ENCODE measurements at regions not wholly inside any gene's neighbourhood (a gene's known extent, or its start where the extent isn't known, plus 50 kb on each side); places are given as distances from the start of the nearest gene placed in this dataset.

GRCh38 chr1:177392336-177392735 is 221.6 kb downstream of the BRINP2 start:
- H3K27me3 ChIP-seq (ENCODE audit: control insufficient read depth in 3 of 3, insufficient read depth in 3 of 3, low read depth in 1 of 3, low read length in 3 of 3): no peaks in the 10 kb centered on the region
- DNase-seq (ENCODE audit: low spot score): no peak
- no peak overlapping the region for H3K4me2 ChIP-seq (ENCODE audit: insufficient read depth, low read length, poor library complexity, severe bottlenecking)
- no peak overlapping the region for H2BK5ac ChIP-seq (ENCODE audit: low read length)
- no peaks in the 10 kb centered on the region for H3K79me1 ChIP-seq (ENCODE audit: low read depth, low read length)
- H2AFZ ChIP-seq (ENCODE audit: low read length): no peak overlapping the region
- no peak overlapping the region for H2BK120ac ChIP-seq (ENCODE audit: low read depth, low read length)
- no peak overlapping the region for H4K91ac ChIP-seq (ENCODE audit: low read depth, low read length, poor library complexity)
- no peak overlapping the region for H3K4me3 ChIP-seq (ENCODE audit: low read length in 2 of 2)
- no peaks in the 10 kb centered on the region for H3K36me3 ChIP-seq (replicated peaks in 1 of 2; ENCODE audit: control insufficient read depth in 2 of 2, insufficient read depth in 2 of 2, low read length in 2 of 2)
- no peak overlapping the region for H2BK12ac ChIP-seq (ENCODE audit: low read length)
- H2AK5ac ChIP-seq (ENCODE audit: low read depth, low read length): no peak overlapping the region
- no peak overlapping the region for H3K4ac ChIP-seq (ENCODE audit: low read length)
- no peak overlapping the region for H2BK15ac ChIP-seq (ENCODE audit: low read length)
- no peak overlapping the region for H3K9ac ChIP-seq (ENCODE audit: low read depth, low read length, poor library complexity)
- no peaks in the 10 kb centered on the region for H3K4me1 ChIP-seq (ENCODE audit: control insufficient read depth in 2 of 2, insufficient read depth in 1 of 2, low read depth in 1 of 2, low read length in 2 of 2)
- H3K27ac ChIP-seq (replicated peaks; ENCODE audit: low read length): no peak overlapping the region
- H4K8ac ChIP-seq (ENCODE audit: low read depth, low read length): no peak overlapping the region
- no peak overlapping the region for H3K23ac ChIP-seq (ENCODE audit: low read depth, low read length, poor library complexity)
- no CpG with 5 or more reads among the region's 3 CpGs for WGBS, 2 donors (ENCODE audit: extremely low coverage in 2 of 2, insufficient read length in 2 of 2, insufficient replicate concordance in 1 of 2)
- H3K9me3 ChIP-seq (replicated peaks in 1 of 2; ENCODE audit: control insufficient read depth in 2 of 2, insufficient read depth in 1 of 2, low read depth in 1 of 2, low read length in 2 of 2): no peaks in the 10 kb centered on the region
- no peak overlapping the region for H3K14ac ChIP-seq (ENCODE audit: low read length)
- H3K18ac ChIP-seq (ENCODE audit: low read length): no peak overlapping the region

GRCh38 chr1:177385760-177386698 is 215.3 kb downstream of the BRINP2 start:
- Histone ChIP-seq H3K4me2 (ENCODE audit: insufficient read depth, low read length, poor library complexity, severe bottlenecking) (no peak overlapping the region), H3K79me1 (ENCODE audit: low read depth, low read length) (no peaks in the 10 kb centered on the region), H3K9me3 (replicated peaks in 1 of 2; ENCODE audit: control insufficient read depth in 2 of 2, insufficient read depth in 1 of 2, low read depth in 1 of 2, low read length in 2 of 2) (no peaks in the 10 kb centered on the region), H2BK5ac (ENCODE audit: low read length) (no peak overlapping the region), H2BK120ac (ENCODE audit: low read depth, low read length) (no peak overlapping the region), H3K18ac (ENCODE audit: low read length) (no peak overlapping the region), H2AK5ac (ENCODE audit: low read depth, low read length) (no peak overlapping the region), H2AFZ (ENCODE audit: low read length) (no peak overlapping the region), H3K4me1 (ENCODE audit: control insufficient read depth in 2 of 2, insufficient read depth in 1 of 2, low read depth in 1 of 2, low read length in 2 of 2) (peaks cover 0 to 6% of the 10 kb centered on the region in 2 donors), H4K8ac (ENCODE audit: low read depth, low read length) (no peak overlapping the region), H3K23ac (ENCODE audit: low read depth, low read length, poor library complexity) (no peak overlapping the region), H3K14ac (ENCODE audit: low read length) (no peak overlapping the region), H3K36me3 (replicated peaks in 1 of 2; ENCODE audit: control insufficient read depth in 2 of 2, insufficient read depth in 2 of 2, low read length in 2 of 2) (no peaks in the 10 kb centered on the region), H3K27ac (replicated peaks; ENCODE audit: low read length) (no peak overlapping the region), H2BK12ac (ENCODE audit: low read length) (no peak overlapping the region), H2BK15ac (ENCODE audit: low read length) (no peak overlapping the region), H3K27me3 (ENCODE audit: control insufficient read depth in 3 of 3, insufficient read depth in 3 of 3, low read depth in 1 of 3, low read length in 3 of 3) (no peaks in the 10 kb centered on the region), H3K4me3 (ENCODE audit: low read length in 2 of 2) (no peak overlapping the region), H3K9ac (ENCODE audit: low read depth, low read length, poor library complexity) (no peak overlapping the region), H3K4ac (ENCODE audit: low read length) (no peak overlapping the region), H4K91ac (ENCODE audit: low read depth, low read length, poor library complexity) (no peak overlapping the region)
- WGBS, 2 donors (ENCODE audit: extremely low coverage in 2 of 2, insufficient read length in 2 of 2, insufficient replicate concordance in 1 of 2): no CpG with 5 or more reads among the region's 5 CpGs
- DNase-seq (ENCODE audit: low spot score): no peak

GRCh38 chr1:177384461-177384860 is 213.7 kb downstream of the BRINP2 start:
- Histone ChIP-seq H4K8ac (ENCODE audit: low read depth, low read length) (no peak overlapping the region), H3K4me3 (ENCODE audit: low read length in 2 of 2) (no peak overlapping the region), H3K23ac (ENCODE audit: low read depth, low read length, poor library complexity) (no peak overlapping the region), H3K4me2 (ENCODE audit: insufficient read depth, low read length, poor library complexity, severe bottlenecking) (no peak overlapping the region), H3K79me1 (ENCODE audit: low read depth, low read length) (no peaks in the 10 kb centered on the region), H2BK5ac (ENCODE audit: low read length) (no peak overlapping the region), H3K4me1 (ENCODE audit: control insufficient read depth in 2 of 2, insufficient read depth in 1 of 2, low read depth in 1 of 2, low read length in 2 of 2) (peaks cover 0 to 6% of the 10 kb centered on the region in 2 donors), H3K14ac (ENCODE audit: low read length) (no peak overlapping the region), H3K27me3 (ENCODE audit: control insufficient read depth in 3 of 3, insufficient read depth in 3 of 3, low read depth in 1 of 3, low read length in 3 of 3) (no peaks in the 10 kb centered on the region), H2BK15ac (ENCODE audit: low read length) (no peak overlapping the region), H4K91ac (ENCODE audit: low read depth, low read length, poor library complexity) (no peak overlapping the region), H3K27ac (replicated peaks; ENCODE audit: low read length) (no peak overlapping the region), H2AK5ac (ENCODE audit: low read depth, low read length) (no peak overlapping the region), H3K36me3 (replicated peaks in 1 of 2; ENCODE audit: control insufficient read depth in 2 of 2, insufficient read depth in 2 of 2, low read length in 2 of 2) (no peaks in the 10 kb centered on the region), H3K9ac (ENCODE audit: low read depth, low read length, poor library complexity) (no peak overlapping the region), H2BK120ac (ENCODE audit: low read depth, low read length) (no peak overlapping the region), H2BK12ac (ENCODE audit: low read length) (no peak overlapping the region), H3K9me3 (replicated peaks in 1 of 2; ENCODE audit: control insufficient read depth in 2 of 2, insufficient read depth in 1 of 2, low read depth in 1 of 2, low read length in 2 of 2) (no peaks in the 10 kb centered on the region), H2AFZ (ENCODE audit: low read length) (no peak overlapping the region), H3K4ac (ENCODE audit: low read length) (no peak overlapping the region), H3K18ac (ENCODE audit: low read length) (no peak overlapping the region)
- no peak for DNase-seq (ENCODE audit: low spot score)
- WGBS, 2 donors (ENCODE audit: extremely low coverage in 2 of 2, insufficient read length in 2 of 2, insufficient replicate concordance in 1 of 2): no CpG with 5 or more reads among the region's 3 CpGs

- Histone ChIP-seq H3K4ac (ENCODE audit: low read length) (no peak overlapping the region), H3K4me3 (ENCODE audit: low read length in 2 of 2) (no peak overlapping the region), H3K9ac (ENCODE audit: low read depth, low read length, poor library complexity) (no peak overlapping the region), H2BK12ac (ENCODE audit: low read length) (no peak overlapping the region), H3K14ac (ENCODE audit: low read length) (no peak overlapping the region), H4K8ac (ENCODE audit: low read depth, low read length) (no peak overlapping the region), H3K4me2 (ENCODE audit: insufficient read depth, low read length, poor library complexity, severe bottlenecking) (no peak overlapping the region), H3K79me1 (ENCODE audit: low read depth, low read length) (no peaks in the 10 kb centered on the region), H2BK120ac (ENCODE audit: low read depth, low read length) (no peak overlapping the region), H2BK5ac (ENCODE audit: low read length) (no peak overlapping the region), H2AFZ (ENCODE audit: low read length) (no peak overlapping the region), H3K18ac (ENCODE audit: low read length) (no peak overlapping the region), H4K91ac (ENCODE audit: low read depth, low read length, poor library complexity) (no peak overlapping the region), H3K23ac (ENCODE audit: low read depth, low read length, poor library complexity) (no peak overlapping the region), H2BK15ac (ENCODE audit: low read length) (no peak overlapping the region), H3K4me1 (ENCODE audit: control insufficient read depth in 2 of 2, insufficient read depth in 1 of 2, low read depth in 1 of 2, low read length in 2 of 2) (peaks cover 0 to 6% of the 10 kb centered on the region in 2 donors), H3K9me3 (replicated peaks in 1 of 2; ENCODE audit: control insufficient read depth in 2 of 2, insufficient read depth in 1 of 2, low read depth in 1 of 2, low read length in 2 of 2) (no peaks in the 10 kb centered on the region), H3K36me3 (replicated peaks in 1 of 2; ENCODE audit: control insufficient read depth in 2 of 2, insufficient read depth in 2 of 2, low read length in 2 of 2) (no peaks in the 10 kb centered on the region), H3K27ac (replicated peaks; ENCODE audit: low read length) (no peak overlapping the region), H3K27me3 (ENCODE audit: control insufficient read depth in 3 of 3, insufficient read depth in 3 of 3, low read depth in 1 of 3, low read length in 3 of 3) (no peaks in the 10 kb centered on the region), H2AK5ac (ENCODE audit: low read depth, low read length) (no peak overlapping the region)
- no CpG with 5 or more reads among the region's 1 CpG for WGBS, 2 donors (ENCODE audit: extremely low coverage in 2 of 2, insufficient read length in 2 of 2, insufficient replicate concordance in 1 of 2)
- DNase-seq (ENCODE audit: low spot score): no peak
Observed at GRCh38 chr1:177383715-177384114, 213.0 kb downstream of the BRINP2 start.

All from neuronal stem cell (in vitro differentiated cells).